Fibroblast of lung (primary cell): ENCODE measurements at regions not wholly inside any gene's neighbourhood (a gene's known extent, or its start where the extent isn't known, plus 50 kb on each side); places are given as distances from the start of the nearest gene placed in this dataset.

Experiments used
- DNase-seq, 2 donors: peaks; one replicate each; pipeline versions ENCODE4 v3.0.0 to v3.0.0-alpha.2; 2010; ENCODE audit warnings: low read depth in 2 of 2
- H2AFZ ChIP-seq: 2 replicates; pipeline ENCODE4 v1.5.1; 2012; ENCODE audit warnings: low read length, control low read depth, inconsistent platforms
- H3K27ac ChIP-seq: 2 replicates; pipeline ENCODE4 v1.5.1; 2011; ENCODE audit warnings: low read length, control low read depth; ENCODE audit not compliant: insufficient read depth
- H3K27me3 ChIP-seq: 2 replicates; pipeline ENCODE4 v1.5.1; 2011; ENCODE audit warnings: mild to moderate bottlenecking, low read length; ENCODE audit not compliant: control insufficient read depth, insufficient read depth
- H3K36me3 ChIP-seq: 2 replicates; pipeline ENCODE4 v1.5.1; 2011; ENCODE audit warnings: low read length; ENCODE audit not compliant: control insufficient read depth, insufficient read depth
- H3K4me1 ChIP-seq: 2 replicates; pipeline ENCODE4 v1.5.1; 2011; ENCODE audit warnings: low read length; ENCODE audit not compliant: control insufficient read depth, insufficient read depth; ENCODE audit errors: extremely low read depth
- H3K4me2 ChIP-seq: 2 replicates; pipeline ENCODE4 v1.5.1; 2011; ENCODE audit warnings: low read length, control low read depth; ENCODE audit not compliant: insufficient read depth; ENCODE audit errors: extremely low read depth
- H3K4me3 ChIP-seq, 4 experiments: fragments of 200-600 bp in 1 of 4; sonication (generic) in 1 of 4; replicated peaks in 1 of 4; 2 replicates each; pipeline ENCODE4 v1.5.1; 2011 to 2016; ENCODE audit warnings: low read length in 4 of 4, low read depth in 3 of 4, mild to moderate bottlenecking in 3 of 4, control low read depth in 2 of 4, inconsistent platforms in 1 of 4, mixed read lengths in 1 of 4; ENCODE audit not compliant: insufficient read depth in 1 of 4; ENCODE audit errors: control extremely low read depth in 1 of 4
- H3K79me2 ChIP-seq: 2 replicates; pipeline ENCODE4 v1.5.1; 2012; ENCODE audit warnings: mild to moderate bottlenecking, low read length, inconsistent platforms; ENCODE audit not compliant: control insufficient read depth, insufficient read depth
- H3K9ac ChIP-seq: 2 replicates; pipeline ENCODE4 v1.5.1; 2011; ENCODE audit warnings: mild to moderate bottlenecking, low read length, control low read depth; ENCODE audit not compliant: insufficient read depth
- H3K9me3 ChIP-seq: 2 replicates; pipeline ENCODE4 v1.5.1; 2012; ENCODE audit warnings: low read depth, low read length; ENCODE audit not compliant: control insufficient read depth, insufficient read depth
- H4K20me1 ChIP-seq: 2 replicates; pipeline ENCODE4 v1.5.1; 2011; ENCODE audit warnings: low read length; ENCODE audit not compliant: control insufficient read depth, insufficient read depth; ENCODE audit errors: extremely low read depth
- CTCF ChIP-seq, 2 donors: IDR thresholded peaks in 1 of 2; conservative IDR thresholded peaks in 1 of 2; 1 replicate in 1 of 2; 2 replicates in 1 of 2; pipeline ENCODE4 v1.5.1; 2011 to 2012; ENCODE audit warnings: low read length in 2 of 2, control low read depth in 1 of 2, inconsistent platforms in 1 of 2, low read depth in 1 of 2, mild to moderate bottlenecking in 1 of 2
- EZH2 ChIP-seq: IDR thresholded peaks from 2 replicates; pipeline ENCODE4 v1.5.1; 2012; ENCODE audit warnings: low read length, control low read depth, mild to moderate bottlenecking; ENCODE audit errors: missing control alignments

GRCh38 chr6:169920359-169921020 is 169.1 kb downstream of the ERMARD start:
- no peaks in the 10 kb centered on the region for H3K27me3 ChIP-seq
- H3K4me3 ChIP-seq, result no peak overlapping the region
- peaks cover 10% of the 10 kb centered on the region for H3K9me3 ChIP-seq
- H3K4me2 ChIP-seq, result no peak overlapping the region
- H3K4me1 ChIP-seq, result no peaks in the 10 kb centered on the region
- TF ChIP-seq EZH2 (no peak), CTCF (conservative IDR thresholded peaks at IDR 0.05 in 1 of 2, IDR thresholded peaks at IDR 0.05 in 1 of 2; ENCODE audit: low read depth in 1 of 2, low read length in 2 of 2) (no peak)
- no peak overlapping the region for H2AFZ ChIP-seq
- no peak overlapping the region for H3K27ac ChIP-seq
- DNase-seq, result no peak
- H4K20me1 ChIP-seq, result no peaks in the 10 kb centered on the region
- no peaks in the 10 kb centered on the region for H3K36me3 ChIP-seq
- no peaks in the 10 kb centered on the region for H3K79me2 ChIP-seq
- no peak overlapping the region for H3K9ac ChIP-seq

- Histone ChIP-seq H3K4me3 (no peak overlapping the region), H3K27ac (no peak overlapping the region), H3K9me3 (peaks cover 10% of the 10 kb centered on the region), H2AFZ (no peak overlapping the region), H3K36me3 (no peaks in the 10 kb centered on the region), H3K9ac (no peak overlapping the region), H3K27me3 (no peaks in the 10 kb centered on the region), H4K20me1 (no peaks in the 10 kb centered on the region), H3K4me2 (no peak overlapping the region), H3K79me2 (no peaks in the 10 kb centered on the region), H3K4me1 (no peaks in the 10 kb centered on the region)
- TF ChIP-seq EZH2 (no peak), CTCF (conservative IDR thresholded peaks at IDR 0.05 in 1 of 2, IDR thresholded peaks at IDR 0.05 in 1 of 2; ENCODE audit: low read depth in 1 of 2, low read length in 2 of 2) (no peak)
- no peak for DNase-seq
These were observed 167.6 kb downstream of the ERMARD start for GRCh38 chr6:169918954-169919549.

GRCh38 chr6:169918239-169918953 is 167.0 kb downstream of the ERMARD start:
- no peaks in the 10 kb centered on the region for H3K27me3 ChIP-seq
- H3K4me1 ChIP-seq, result no peaks in the 10 kb centered on the region
- no peaks in the 10 kb centered on the region for H3K36me3 ChIP-seq
- peaks cover 8% of the 10 kb centered on the region for H3K9me3 ChIP-seq
- H3K79me2 ChIP-seq, result no peaks in the 10 kb centered on the region
- no peak for DNase-seq
- no peak overlapping the region for H3K9ac ChIP-seq
- H3K4me3 ChIP-seq, result no peak overlapping the region
- no peak overlapping the region for H3K4me2 ChIP-seq
- H2AFZ ChIP-seq, result no peak overlapping the region
- H3K27ac ChIP-seq, result no peak overlapping the region
- no peak for TF ChIP-seq EZH2
- no peak for TF ChIP-seq CTCF (conservative IDR thresholded peaks at IDR 0.05 in 1 of 2, IDR thresholded peaks at IDR 0.05 in 1 of 2; ENCODE audit: low read depth in 1 of 2, low read length in 2 of 2)
- H4K20me1 ChIP-seq, result no peaks in the 10 kb centered on the region
